GM12878 (cell line): ENCODE measurements at regions not wholly inside any gene's neighbourhood (a gene's known extent, or its start where the extent isn't known, plus 50 kb on each side); places are given as distances from the start of the nearest gene placed in this dataset.

ENCODE experiments used
- ATAC-seq: fragments of 200-7000 bp; cut with Tn5 transposase; 3 replicates; pipeline ENCODE4 v1.9.1; 2020; ENCODE audit warnings: mild to moderate bottlenecking, moderate library complexity
- BruUV-seq: library from RNA; stranded (reverse); fragments of 400-500 nt; replicated peaks from 2 replicates; lab custom pipeline; 2021; lab: Mats Ljungman, UMichigan
- CTCF ChIA-PET: fragments of 300-600 bp; sonication (Branson Sonifier 250); formaldehyde crosslinking; extraction: SDS; loops from one replicate; lab custom pipeline; 2021; ENCODE audit warnings: inconsistent platforms; lab: Yijun Ruan, JAX
- POLR2A ChIA-PET: fragments of 350-600 bp; formaldehyde crosslinking; extraction: SDS; loops from one replicate; lab custom pipeline; 2021; ENCODE audit warnings: inconsistent platforms; lab: Charles Lee
- RAD21 ChIA-PET: fragments of 300-600 bp; sonication (Branson Sonifier 250); formaldehyde crosslinking; loops from one replicate; lab custom pipeline; 2023; ENCODE audit warnings: antibody characterized with exemption; ENCODE audit not compliant: unreplicated experiment; lab: Charles Lee
- SMC1A ChIA-PET: fragments of 300-600 bp; sonication (Branson Sonifier 250); formaldehyde crosslinking; loops from one replicate; lab custom pipeline; 2023; ENCODE audit not compliant: unreplicated experiment, uncharacterized antibody; lab: Charles Lee
- DNase-seq: peaks from one replicate; pipeline ENCODE4 v3.0.0-alpha.2; 2011; ENCODE audit warnings: low read depth, low spot score
- FAIRE-seq: peaks from 3 replicates; lab custom pipeline; 2011; peaks lifted over from hg19 to GRCh38; lab: Jason Lieb, UNC
- H2AFZ ChIP-seq: 2 replicates; pipeline ENCODE4 v1.6.0; 2011; ENCODE audit warnings: low read depth, low read length, control low read depth; ENCODE audit not compliant: control insufficient read depth
- H3K27ac ChIP-seq: 2 replicates; pipeline ENCODE4 v1.5.1; 2011; ENCODE audit warnings: control low read depth; ENCODE audit not compliant: control insufficient read depth, insufficient read depth
- H3K27me3 ChIP-seq, 2 experiments: replicated peaks in 1 of 2; 2 replicates each; pipeline versions ENCODE4 v1.6.0 to v1.6.1; 2011; ENCODE audit warnings: low read length in 1 of 2; ENCODE audit not compliant: control insufficient read depth in 2 of 2, insufficient read depth in 2 of 2
- H3K36me3 ChIP-seq, 2 experiments: 2 replicates each; pipeline ENCODE4 v1.5.1; 2011; ENCODE audit warnings: low read length in 1 of 2; ENCODE audit not compliant: control insufficient read depth in 2 of 2, insufficient read depth in 2 of 2
- H3K4me1 ChIP-seq: 2 replicates; pipeline ENCODE4 v1.6.1; 2011; ENCODE audit warnings: mild to moderate bottlenecking, low read length, moderate library complexity, mixed read lengths; ENCODE audit not compliant: control insufficient read depth, insufficient read depth
- H3K4me2 ChIP-seq: 2 replicates; pipeline ENCODE4 v1.6.0; 2011; ENCODE audit warnings: control low read depth; ENCODE audit not compliant: control insufficient read depth, insufficient read depth
- H3K4me3 ChIP-seq: fragments of 200-600 bp; sonication (generic); 2 replicates; pipeline ENCODE4 v1.5.1; 2016
- H3K79me2 ChIP-seq: 2 replicates; pipeline ENCODE4 v1.6.0; 2011; ENCODE audit warnings: low read length; ENCODE audit not compliant: control insufficient read depth, insufficient read depth
- H3K9ac ChIP-seq: 2 replicates; pipeline ENCODE4 v1.8.0; 2011; ENCODE audit warnings: low read length, control low read depth, mixed read lengths; ENCODE audit not compliant: control insufficient read depth, insufficient read depth
- H3K9me3 ChIP-seq: replicated peaks from 3 replicates; pipeline ENCODE4 v1.5.1; 2011; ENCODE audit warnings: mild to moderate bottlenecking, low read length; ENCODE audit not compliant: control insufficient read depth, insufficient read depth
- H4K20me1 ChIP-seq: 2 replicates; pipeline ENCODE4 v1.6.0; 2011; ENCODE audit not compliant: control insufficient read depth, insufficient read depth
- BRCA1 ChIP-seq: IDR thresholded peaks from 2 replicates; pipeline ENCODE4 v1.6.1; 2011; ENCODE audit warnings: low read depth, low read length, improper control_type of control experiment
- EZH2 ChIP-seq: IDR thresholded peaks from 2 replicates; pipeline ENCODE4 v1.6.1; 2012; ENCODE audit warnings: low read depth, mild to moderate bottlenecking, control low read depth, inconsistent platforms, low read length, borderline replicate concordance; ENCODE audit not compliant: control insufficient read depth
- NFYA ChIP-seq: IDR thresholded peaks from 2 replicates; pipeline ENCODE4 v1.6.1; 2011; ENCODE audit warnings: low read depth, mild to moderate bottlenecking, low read length, improper control_type of control experiment, borderline replicate concordance
- NFYB ChIP-seq: IDR thresholded peaks from 2 replicates; pipeline ENCODE4 v1.6.1; 2011; ENCODE audit warnings: low read depth, mild to moderate bottlenecking, low read length, improper control_type of control experiment, moderate library complexity; ENCODE audit not compliant: insufficient read depth
- NR2C2 ChIP-seq: IDR thresholded peaks from 2 replicates; pipeline ENCODE4 v1.6.1; 2011; ENCODE audit warnings: borderline replicate concordance, low read depth; ENCODE audit not compliant: control insufficient read depth, insufficient read length
- NRF1 ChIP-seq: conservative IDR thresholded peaks from 2 replicates; pipeline ENCODE4 v1.6.1; 2011; ENCODE audit warnings: mild to moderate bottlenecking, low read depth, low read length, improper control_type of control experiment
- POLR2A ChIP-seq: IDR thresholded peaks from 2 replicates; pipeline ENCODE4 v1.6.1; 2011; ENCODE audit warnings: low read depth, mild to moderate bottlenecking, low read length
- RELA ChIP-seq: fragments of 450-650 bp; IDR thresholded peaks from 2 replicates; pipeline ENCODE4 v1.8.0; 2014; ENCODE audit warnings: borderline replicate concordance; ENCODE audit not compliant: partially characterized antibody
- SIX5 ChIP-seq: IDR thresholded peaks from 2 replicates; pipeline ENCODE4 v1.6.1; 2011; ENCODE audit warnings: mild to moderate bottlenecking, low read depth, low read length, moderate library complexity; ENCODE audit not compliant: severe bottlenecking
- SUPT20H ChIP-seq: IDR thresholded peaks from 2 replicates; pipeline ENCODE4 v1.6.1; 2011; ENCODE audit warnings: low read depth, mild to moderate bottlenecking, low read length, moderate library complexity, borderline replicate concordance; ENCODE audit not compliant: control insufficient read depth
- TBL1XR1 ChIP-seq: IDR thresholded peaks from 2 replicates; pipeline ENCODE4 v1.6.1; 2012; ENCODE audit warnings: low read depth, low read length, improper control_type of control experiment
- ZNF24 ChIP-seq: fragments of 450-650 bp; IDR thresholded peaks from 2 replicates; pipeline ENCODE4 v1.6.1; 2017; ENCODE audit warnings: antibody characterized with exemption, mild to moderate bottlenecking
- in situ Hi-C: fragments of 300-500 bp; cut with MboI; formaldehyde crosslinking; loops from 9 replicates; pipeline ENCODE4 v1.14.3; 2018; ENCODE audit warnings: mixed read lengths
- intact Hi-C: fragments of 100-400 bp; cut with micrococcal nuclease; formaldehyde crosslinking; loops from one replicate; pipeline ENCODE4 v1.14.2; 2022; ENCODE audit not compliant: unreplicated experiment
- TF ChIP-seq, protein P1 (sequence below): fragments of 450-650 bp; formaldehyde crosslinking; IDR thresholded peaks from 2 replicates; pipeline ENCODE4 v1.5.0; 2022; ENCODE audit warnings: mild to moderate bottlenecking, missing genetic modification characterization
- TF ChIP-seq, protein P2 (sequence below): IDR thresholded peaks from 2 replicates; pipeline ENCODE4 v1.6.1; 2012; ENCODE audit warnings: low read depth, low read length, improper control_type of control experiment
- TF ChIP-seq, protein P3 (sequence below): fragments of 450-650 bp; IDR thresholded peaks from 2 replicates; pipeline ENCODE4 v1.6.1; 2017; ENCODE audit warnings: borderline replicate concordance

DNA sequence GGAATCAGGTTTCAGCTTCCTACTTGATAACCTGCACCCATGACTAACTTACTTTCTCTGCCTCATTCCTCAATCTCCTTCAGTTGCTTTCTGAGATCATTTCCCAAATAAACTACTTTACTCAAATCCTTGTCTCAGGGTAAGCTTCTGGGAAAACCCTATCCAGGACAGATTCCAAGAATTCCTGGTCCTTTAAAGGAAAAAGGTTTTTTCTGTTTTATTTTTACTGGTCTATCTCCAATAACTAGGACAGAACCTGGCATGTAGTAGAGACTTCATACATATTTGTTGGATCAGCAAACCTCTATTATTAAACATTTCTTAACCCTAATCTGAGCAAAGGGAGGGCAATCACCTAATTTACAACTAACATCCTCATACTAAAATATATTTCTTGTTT, 910.5 kb upstream of the CHORDC1 start:
- H4K20me1 ChIP-seq, result no peaks in the 10 kb centered on the region
- intact Hi-C loops (no loop called here), in situ Hi-C loops (no loop called here)
- FAIRE-seq, result no peak
- no peak overlapping the region for H2AFZ ChIP-seq
- H3K79me2 ChIP-seq, result no peaks in the 10 kb centered on the region
- H3K4me2 ChIP-seq, result no peak overlapping the region
- no peak for DNase-seq
- H3K36me3 ChIP-seq, result no peaks in the 10 kb centered on the region
- H3K4me1 ChIP-seq, result no peaks in the 10 kb centered on the region
- SMC1A ChIA-PET, result no interaction called here
- no peak for TF ChIP-seq POLR2A
- TF ChIP-seq, protein P1, sequence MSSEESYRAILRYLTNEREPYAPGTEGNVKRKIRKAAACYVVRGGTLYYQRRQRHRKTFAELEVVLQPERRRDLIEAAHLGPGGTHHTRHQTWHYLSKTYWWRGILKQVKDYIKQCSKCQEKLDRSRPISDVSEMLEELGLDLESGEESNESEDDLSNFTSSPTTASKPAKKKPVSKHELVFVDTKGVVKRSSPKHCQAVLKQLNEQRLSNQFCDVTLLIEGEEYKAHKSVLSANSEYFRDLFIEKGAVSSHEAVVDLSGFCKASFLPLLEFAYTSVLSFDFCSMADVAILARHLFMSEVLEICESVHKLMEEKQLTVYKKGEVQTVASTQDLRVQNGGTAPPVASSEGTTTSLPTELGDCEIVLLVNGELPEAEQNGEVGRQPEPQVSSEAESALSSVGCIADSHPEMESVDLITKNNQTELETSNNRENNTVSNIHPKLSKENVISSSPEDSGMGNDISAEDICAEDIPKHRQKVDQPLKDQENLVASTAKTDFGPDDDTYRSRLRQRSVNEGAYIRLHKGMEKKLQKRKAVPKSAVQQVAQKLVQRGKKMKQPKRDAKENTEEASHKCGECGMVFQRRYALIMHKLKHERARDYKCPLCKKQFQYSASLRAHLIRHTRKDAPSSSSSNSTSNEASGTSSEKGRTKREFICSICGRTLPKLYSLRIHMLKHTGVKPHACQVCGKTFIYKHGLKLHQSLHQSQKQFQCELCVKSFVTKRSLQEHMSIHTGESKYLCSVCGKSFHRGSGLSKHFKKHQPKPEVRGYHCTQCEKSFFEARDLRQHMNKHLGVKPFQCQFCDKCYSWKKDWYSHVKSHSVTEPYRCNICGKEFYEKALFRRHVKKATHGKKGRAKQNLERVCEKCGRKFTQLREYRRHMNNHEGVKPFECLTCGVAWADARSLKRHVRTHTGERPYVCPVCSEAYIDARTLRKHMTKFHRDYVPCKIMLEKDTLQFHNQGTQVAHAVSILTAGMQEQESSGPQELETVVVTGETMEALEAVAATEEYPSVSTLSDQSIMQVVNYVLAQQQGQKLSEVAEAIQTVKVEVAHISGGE (CRISPR knock-in tag), result no peak
- TF ChIP-seq, protein P2, sequence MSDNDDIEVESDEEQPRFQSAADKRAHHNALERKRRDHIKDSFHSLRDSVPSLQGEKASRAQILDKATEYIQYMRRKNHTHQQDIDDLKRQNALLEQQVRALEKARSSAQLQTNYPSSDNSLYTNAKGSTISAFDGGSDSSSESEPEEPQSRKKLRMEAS, result no peak
- TF ChIP-seq BRCA1, result no peak
- TF ChIP-seq ZNF24, result no peak
- no peak for TF ChIP-seq RELA
- no peak for TF ChIP-seq SIX5
- TF ChIP-seq SUPT20H, result no peak
- no peak for TF ChIP-seq TBL1XR1
- TF ChIP-seq NR2C2, result no peak
- no peak for TF ChIP-seq NFYA
- TF ChIP-seq NFYB, result no peak
- no peak for TF ChIP-seq NRF1
- TF ChIP-seq, protein P3, sequence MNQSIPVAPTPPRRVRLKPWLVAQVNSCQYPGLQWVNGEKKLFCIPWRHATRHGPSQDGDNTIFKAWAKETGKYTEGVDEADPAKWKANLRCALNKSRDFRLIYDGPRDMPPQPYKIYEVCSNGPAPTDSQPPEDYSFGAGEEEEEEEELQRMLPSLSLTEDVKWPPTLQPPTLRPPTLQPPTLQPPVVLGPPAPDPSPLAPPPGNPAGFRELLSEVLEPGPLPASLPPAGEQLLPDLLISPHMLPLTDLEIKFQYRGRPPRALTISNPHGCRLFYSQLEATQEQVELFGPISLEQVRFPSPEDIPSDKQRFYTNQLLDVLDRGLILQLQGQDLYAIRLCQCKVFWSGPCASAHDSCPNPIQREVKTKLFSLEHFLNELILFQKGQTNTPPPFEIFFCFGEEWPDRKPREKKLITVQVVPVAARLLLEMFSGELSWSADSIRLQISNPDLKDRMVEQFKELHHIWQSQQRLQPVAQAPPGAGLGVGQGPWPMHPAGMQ, result no peak
- no peak for TF ChIP-seq EZH2
- H3K27ac ChIP-seq, result no peak overlapping the region
- no peak overlapping the region for H3K4me3 ChIP-seq
- RAD21 ChIA-PET, result no interaction called here
- H3K9ac ChIP-seq, result no peak overlapping the region
- CTCF ChIA-PET, result no interaction called here
- POLR2A ChIA-PET, result no interaction called here
- H3K27me3 ChIP-seq, result no peaks in the 10 kb centered on the region
- H3K9me3 ChIP-seq, result no peaks in the 10 kb centered on the region
- no peak for ATAC-seq
- BruUV-seq, result no TSS peak
